Progenitor cell of endocrine pancreas (in vitro differentiated cells): ENCODE measurements at regions not wholly inside any gene's neighbourhood (a gene's known extent, or its start where the extent isn't known, plus 50 kb on each side); places are given as distances from the start of the nearest gene placed in this dataset.

ENCODE experiments used
- DNase-seq: peaks from one replicate; pipeline ENCODE4 v3.0.0; 2021; ENCODE audit warnings: low spot score; ENCODE audit not compliant: unreplicated experiment
- H3K27ac Mint-ChIP-seq: 2 replicates; pipeline ENCODE4 v1.8.0; 2021; ENCODE audit warnings: mild to moderate bottlenecking, moderate library complexity, mixed read lengths
- H3K27me3 Mint-ChIP-seq: 2 replicates; pipeline ENCODE4 v1.8.0; 2021; ENCODE audit warnings: mixed read lengths
- H3K36me3 Mint-ChIP-seq: 2 replicates; pipeline ENCODE4 v1.8.0; 2022; ENCODE audit warnings: mixed read lengths; ENCODE audit not compliant: insufficient read depth
- H3K4me1 Mint-ChIP-seq: 2 replicates; pipeline ENCODE4 v1.8.0; 2021; ENCODE audit warnings: low read depth, mixed read lengths
- H3K4me3 Mint-ChIP-seq: 2 replicates; pipeline ENCODE4 v1.8.0; 2021; ENCODE audit warnings: low read depth, mild to moderate bottlenecking, moderate library complexity, mixed read lengths
- H3K9me3 Mint-ChIP-seq: 2 replicates; pipeline ENCODE4 v1.8.0; 2021; ENCODE audit warnings: low read depth, mixed read lengths
- TF ChIP-seq, protein P1 (sequence below): fragments of 200-600 bp; sonication (generic); IDR thresholded peaks from one replicate; pipeline ENCODE4 v1.5.0; 2021; ENCODE audit warnings: antibody characterized with exemption, mild to moderate bottlenecking; ENCODE audit not compliant: unreplicated experiment

DNA sequence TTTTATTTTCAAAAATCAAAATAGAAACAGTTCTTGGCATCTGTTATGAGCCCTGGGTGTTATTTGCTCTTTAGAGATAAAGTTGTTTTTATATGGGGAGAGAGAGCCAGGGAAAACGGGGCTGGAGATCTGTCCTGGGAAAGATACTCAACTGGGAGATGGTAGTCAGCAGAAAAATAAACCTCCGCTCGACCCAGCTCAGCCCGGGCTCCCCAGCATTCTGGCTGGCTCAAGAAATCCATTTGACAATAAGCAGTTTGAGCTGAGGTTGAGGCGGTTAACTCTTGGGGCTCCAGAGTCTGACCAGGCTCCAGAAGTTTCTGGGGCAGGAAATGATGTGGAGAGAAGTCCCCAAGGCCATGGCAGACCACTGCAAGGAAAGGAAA, 151.9 kb downstream of the IRX5 start:
- Mint-ChIP-seq H3K27ac (no peak overlapping the region), H3K9me3 (no peaks in the 10 kb centered on the region), H3K36me3 (no peaks in the 10 kb centered on the region), H3K4me3 (no peak overlapping the region), H3K27me3 (no peaks in the 10 kb centered on the region), H3K4me1 (peaks cover 2% of the 10 kb centered on the region)
- TF ChIP-seq, protein P1, sequence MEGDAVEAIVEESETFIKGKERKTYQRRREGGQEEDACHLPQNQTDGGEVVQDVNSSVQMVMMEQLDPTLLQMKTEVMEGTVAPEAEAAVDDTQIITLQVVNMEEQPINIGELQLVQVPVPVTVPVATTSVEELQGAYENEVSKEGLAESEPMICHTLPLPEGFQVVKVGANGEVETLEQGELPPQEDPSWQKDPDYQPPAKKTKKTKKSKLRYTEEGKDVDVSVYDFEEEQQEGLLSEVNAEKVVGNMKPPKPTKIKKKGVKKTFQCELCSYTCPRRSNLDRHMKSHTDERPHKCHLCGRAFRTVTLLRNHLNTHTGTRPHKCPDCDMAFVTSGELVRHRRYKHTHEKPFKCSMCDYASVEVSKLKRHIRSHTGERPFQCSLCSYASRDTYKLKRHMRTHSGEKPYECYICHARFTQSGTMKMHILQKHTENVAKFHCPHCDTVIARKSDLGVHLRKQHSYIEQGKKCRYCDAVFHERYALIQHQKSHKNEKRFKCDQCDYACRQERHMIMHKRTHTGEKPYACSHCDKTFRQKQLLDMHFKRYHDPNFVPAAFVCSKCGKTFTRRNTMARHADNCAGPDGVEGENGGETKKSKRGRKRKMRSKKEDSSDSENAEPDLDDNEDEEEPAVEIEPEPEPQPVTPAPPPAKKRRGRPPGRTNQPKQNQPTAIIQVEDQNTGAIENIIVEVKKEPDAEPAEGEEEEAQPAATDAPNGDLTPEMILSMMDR = no peak
- DNase-seq = no peak

DNA sequence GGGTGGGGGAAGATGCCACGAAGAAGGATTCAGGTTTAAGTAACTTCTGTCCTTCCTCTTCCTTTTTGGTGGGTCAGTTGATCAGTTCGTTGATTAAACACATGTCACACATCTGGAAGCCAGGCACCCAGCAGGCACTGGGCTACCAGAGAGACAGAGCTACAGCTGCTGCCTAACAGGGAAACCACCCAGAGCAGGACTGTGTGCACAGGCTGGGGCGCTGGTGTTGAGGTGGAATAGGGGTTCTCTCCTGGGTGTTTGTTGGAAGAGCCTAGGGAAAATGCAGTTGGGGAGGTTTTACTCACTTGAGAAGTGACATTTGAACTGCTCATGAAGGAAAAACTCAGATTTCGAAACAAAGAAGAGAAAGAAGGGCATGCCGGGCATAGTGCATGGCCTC, 152.4 kb downstream of the IRX5 start:
- Mint-ChIP-seq H3K36me3 (no peaks in the 10 kb centered on the region), H3K27ac (no peak overlapping the region), H3K27me3 (peaks cover 2% of the 10 kb centered on the region), H3K9me3 (no peaks in the 10 kb centered on the region), H3K4me3 (no peak overlapping the region), H3K4me1 (peaks cover 2% of the 10 kb centered on the region)
- no peak for DNase-seq
- TF ChIP-seq, protein P1 = no peak

DNA sequence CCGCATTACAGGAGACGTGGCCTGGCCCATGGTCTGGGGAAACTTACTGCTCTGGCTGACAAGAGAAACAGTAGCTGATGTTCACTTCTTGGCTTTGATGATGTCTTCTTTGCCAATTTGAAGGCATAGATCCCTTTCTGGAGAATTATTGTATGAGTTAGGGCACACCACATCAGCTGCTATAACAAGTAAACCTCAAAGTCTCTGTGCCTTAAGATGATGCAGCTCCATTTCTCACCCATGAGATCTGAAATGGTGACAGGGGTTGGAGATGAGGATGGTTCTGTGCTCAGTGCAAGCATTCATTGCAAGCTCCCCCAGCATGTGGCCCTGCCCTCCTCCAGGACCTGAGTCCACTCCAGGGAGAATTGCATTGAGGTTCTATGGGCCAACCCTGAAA, 157.4 kb downstream of the IRX5 start:
- H3K27me3 Mint-ChIP-seq = peaks cover 6% of the 10 kb centered on the region
- TF ChIP-seq, protein P1 = no peak
- H3K27ac Mint-ChIP-seq = no peak overlapping the region
- H3K36me3 Mint-ChIP-seq = no peaks in the 10 kb centered on the region
- no peak for DNase-seq
- H3K4me1 Mint-ChIP-seq = no peaks in the 10 kb centered on the region
- peaks cover 4% of the 10 kb centered on the region for H3K9me3 Mint-ChIP-seq
- H3K4me3 Mint-ChIP-seq = no peak overlapping the region

DNA sequence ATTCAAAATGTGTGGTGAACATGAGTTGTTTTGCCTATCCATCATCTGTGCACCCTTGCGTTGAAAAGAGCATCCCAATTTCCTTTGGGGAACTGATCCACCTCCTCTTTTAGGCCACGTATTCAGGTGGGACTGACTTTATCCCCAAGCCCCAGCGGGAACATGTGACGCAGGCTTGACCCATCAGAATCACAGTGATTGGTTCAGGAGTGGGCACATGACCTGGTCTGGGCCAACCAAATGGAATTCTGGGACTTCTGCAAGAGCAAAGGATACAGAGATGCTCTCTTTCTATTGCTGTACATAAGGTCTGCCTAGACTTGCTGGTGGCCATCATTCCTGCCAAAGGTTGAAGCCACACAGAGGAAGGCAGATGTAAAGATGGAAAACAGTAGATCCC, 158.9 kb downstream of the IRX5 start:
- no peaks in the 10 kb centered on the region for H3K36me3 Mint-ChIP-seq
- H3K9me3 Mint-ChIP-seq = peaks cover 4% of the 10 kb centered on the region
- peaks cover 6% of the 10 kb centered on the region for H3K27me3 Mint-ChIP-seq

DNA sequence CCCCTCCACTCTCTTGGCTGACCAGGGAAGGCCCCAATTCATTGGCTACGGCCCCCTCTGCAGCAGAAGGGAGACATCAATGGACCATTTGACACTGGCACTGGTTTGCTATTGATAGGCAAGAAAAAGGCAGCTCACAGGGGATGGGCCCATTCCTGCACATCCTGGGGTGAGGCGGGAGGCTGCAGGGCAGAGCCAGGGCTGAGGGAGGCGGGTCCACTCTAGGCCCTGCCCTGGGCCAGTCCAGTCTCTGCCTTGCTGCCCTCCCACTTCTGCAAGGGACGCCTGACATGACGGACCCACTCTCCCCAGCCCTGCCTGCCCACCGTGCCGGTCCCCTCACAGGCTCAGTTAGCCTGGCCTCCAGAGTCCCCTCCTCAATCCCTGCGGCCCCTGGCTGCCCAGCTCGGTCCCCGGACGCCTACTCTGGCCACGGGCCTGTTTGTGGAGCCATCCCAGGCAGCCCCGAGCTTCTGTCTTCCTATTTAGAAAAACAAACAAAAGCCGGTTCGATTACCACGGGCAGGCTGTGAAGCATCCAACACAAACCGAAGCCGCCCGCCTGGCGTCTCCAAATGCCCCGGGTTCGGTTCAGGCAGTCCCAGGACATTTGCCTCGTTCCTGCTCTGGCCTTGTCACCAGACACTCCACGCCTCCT, 160.7 kb downstream of the IRX5 start:
- TF ChIP-seq, protein P1 = no peak
- no peak overlapping the region for H3K27ac Mint-ChIP-seq
- no peaks in the 10 kb centered on the region for H3K4me1 Mint-ChIP-seq
- peaks cover 8% of the 10 kb centered on the region for H3K27me3 Mint-ChIP-seq
- H3K9me3 Mint-ChIP-seq = peaks cover 4% of the 10 kb centered on the region
- no peak for DNase-seq
- no peaks in the 10 kb centered on the region for H3K36me3 Mint-ChIP-seq
- no peak overlapping the region for H3K4me3 Mint-ChIP-seq

More for the DNA sequence above, 158.9 kb downstream of the IRX5 start:
- Mint-ChIP-seq H3K27ac (no peak overlapping the region), H3K4me3 (no peak overlapping the region), H3K4me1 (no peaks in the 10 kb centered on the region)
- TF ChIP-seq, protein P1 = no peak
- DNase-seq = no peak
